GM23338 (cell line): ENCODE measurements at regions not wholly inside any gene's neighbourhood (a gene's known extent, or its start where the extent isn't known, plus 50 kb on each side); places are given as distances from the start of the nearest gene placed in this dataset.

Experiments
- ATAC-seq: fragments of 200-7000 bp; cut with Tn5 transposase; 3 replicates; pipeline ENCODE4 v1.9.1; 2020
- DNase-seq: peaks from one replicate; pipeline ENCODE4 v3.0.0-alpha.2; 2015; ENCODE audit warnings: low spot score
- H2AFZ ChIP-seq: fragments of 200-600 bp; sonication (generic); 2 replicates; pipeline ENCODE4 v1.8.0; 2016; ENCODE audit warnings: antibody characterized with exemption, mild to moderate bottlenecking, moderate library complexity
- H3F3A ChIP-seq: fragments of 200-600 bp; sonication (generic); replicated peaks from 2 replicates; pipeline ENCODE4 v1.8.0; 2017; ENCODE audit warnings: antibody characterized with exemption, mixed run types, low read depth
- H3K27ac ChIP-seq: fragments of 200-600 bp; sonication (generic); 2 replicates; pipeline ENCODE4 v1.6.1; 2016; ENCODE audit warnings: low read depth
- H3K27me3 ChIP-seq: fragments of 200-600 bp; sonication (generic); 2 replicates; pipeline ENCODE4 v1.8.0; 2016; ENCODE audit warnings: mild to moderate bottlenecking, mixed run types, moderate library complexity; ENCODE audit not compliant: insufficient read depth
- H3K36me3 ChIP-seq: fragments of 200-600 bp; sonication (generic); 2 replicates; pipeline ENCODE4 v1.8.0; 2016; ENCODE audit warnings: mild to moderate bottlenecking; ENCODE audit not compliant: insufficient read depth
- H3K4me1 ChIP-seq: fragments of 200-600 bp; sonication (generic); 2 replicates; pipeline ENCODE4 v1.8.0; 2016; ENCODE audit warnings: mild to moderate bottlenecking, moderate library complexity; ENCODE audit not compliant: insufficient read depth
- H3K4me2 ChIP-seq: fragments of 200-600 bp; sonication (generic); 2 replicates; pipeline ENCODE4 v1.7.1; 2017; ENCODE audit warnings: mixed run types
- H3K4me3 ChIP-seq: fragments of 200-600 bp; sonication (generic); 2 replicates; pipeline ENCODE4 v1.6.1; 2016; ENCODE audit warnings: mixed run types
- H3K79me2 ChIP-seq: fragments of 200-600 bp; sonication (generic); replicated peaks from 2 replicates; pipeline ENCODE4 v1.8.0; 2017; ENCODE audit warnings: mild to moderate bottlenecking; ENCODE audit not compliant: insufficient read depth
- H3K9me2 ChIP-seq: fragments of 200-600 bp; sonication (generic); 2 replicates; pipeline ENCODE4 v1.8.0; 2017; ENCODE audit not compliant: insufficient read depth
- H4K20me1 ChIP-seq: fragments of 200-600 bp; sonication (generic); replicated peaks from 2 replicates; pipeline ENCODE4 v1.8.0; 2017; ENCODE audit warnings: mild to moderate bottlenecking; ENCODE audit not compliant: insufficient read depth
- H3K27ac Mint-ChIP-seq: 2 replicates; pipeline ENCODE4 v1.8.0; 2020; ENCODE audit warnings: inconsistent platforms, mild to moderate bottlenecking, moderate library complexity, mixed read lengths
- H3K27me3 Mint-ChIP-seq: 3 replicates; pipeline ENCODE4 v1.8.0; 2022; ENCODE audit warnings: low read depth, mild to moderate bottlenecking, moderate library complexity, mixed read lengths, inconsistent platforms; ENCODE audit not compliant: insufficient read depth, poor library complexity
- H3K36me3 Mint-ChIP-seq: 3 replicates; pipeline ENCODE4 v1.8.0; 2021; ENCODE audit warnings: low read depth, mild to moderate bottlenecking, inconsistent platforms, moderate library complexity, mixed read lengths
- H3K4me1 Mint-ChIP-seq: 3 replicates; pipeline ENCODE4 v1.8.0; 2020; ENCODE audit warnings: mild to moderate bottlenecking, inconsistent platforms, mixed read lengths
- H3K4me3 Mint-ChIP-seq: 3 replicates; pipeline ENCODE4 v1.8.0; 2021; ENCODE audit warnings: moderate library complexity, mild to moderate bottlenecking, inconsistent platforms, mixed read lengths
- H3K9me3 Mint-ChIP-seq: 3 replicates; pipeline ENCODE4 v1.8.0; 2020; ENCODE audit warnings: moderate library complexity, mild to moderate bottlenecking, inconsistent platforms, mixed read lengths
- CTCF ChIP-seq, 2 experiments: fragments of 200-600 bp in 1 of 2; sonication (generic) in 1 of 2; conservative IDR thresholded peaks; 2 replicates each; pipeline versions ENCODE4 v1.5.1 to v1.6.1; 2016 to 2017; ENCODE audit warnings: antibody characterized with exemption in 2 of 2, low read depth in 2 of 2, mild to moderate bottlenecking in 2 of 2, moderate library complexity in 1 of 2
- EZH2 ChIP-seq: fragments of 200-600 bp; sonication (generic); IDR thresholded peaks from one replicate; pipeline ENCODE4 v1.8.0; 2017; ENCODE audit warnings: antibody characterized with exemption, mild to moderate bottlenecking, low read depth; ENCODE audit not compliant: unreplicated experiment
- NANOG ChIP-seq: IDR thresholded peaks from 2 replicates; pipeline ENCODE4 v1.6.1; 2016; ENCODE audit warnings: antibody characterized with exemption, borderline replicate concordance
- POLR2AphosphoS5 ChIP-seq: IDR thresholded peaks from 2 replicates; pipeline ENCODE4 v1.6.1; 2016; ENCODE audit warnings: antibody characterized with exemption, low read depth
- REST ChIP-seq: IDR thresholded peaks from one replicate; pipeline ENCODE4 v1.6.1; 2018; ENCODE audit warnings: antibody characterized with exemption; ENCODE audit not compliant: unreplicated experiment
- STAT1 ChIP-seq: IDR thresholded peaks from one replicate; pipeline ENCODE4 v1.6.1; 2016; ENCODE audit warnings: antibody characterized with exemption; ENCODE audit not compliant: unreplicated experiment
- ZNF331 ChIP-seq: fragments of 250-450 bp; sonication (Bioruptor Pico); IDR thresholded peaks from 2 replicates; pipeline ENCODE4 v1.5.0; 2020; ENCODE audit warnings: low read depth, mild to moderate bottlenecking, moderate library complexity
- ZNF462 ChIP-seq: fragments of 250-450 bp; sonication (Bioruptor Pico); IDR thresholded peaks from 2 replicates; pipeline ENCODE4 v1.5.0; 2020; ENCODE audit warnings: mild to moderate bottlenecking, moderate library complexity

GRCh38 chr12:65593239-65593701 lies 231.0 kb upstream of the HMGA2 start:
- H3K36me3 Mint-ChIP-seq: no peaks in the 10 kb centered on the region
- Histone ChIP-seq H3K4me1 (peaks cover 25% of the 10 kb centered on the region), H3F3A (no peaks in the 10 kb centered on the region), H3K36me3 (no peaks in the 10 kb centered on the region), H3K79me2 (no peaks in the 10 kb centered on the region), H3K9me2 (peaks cover 13% of the 10 kb centered on the region; the same call in 1 of the 2 replicates), H3K4me2 (no peak overlapping the region), H3K27ac (no peak overlapping the region), H3K4me3 (no peak overlapping the region), H2AFZ (no peak overlapping the region), H4K20me1 (no peaks in the 10 kb centered on the region), H3K27me3 (no peaks in the 10 kb centered on the region)
- H3K27ac Mint-ChIP-seq: no peak overlapping the region
- ATAC-seq (no peak), DNase-seq (no peak)
- no peak overlapping the region for H3K4me3 Mint-ChIP-seq
- TF ChIP-seq EZH2 (no peak), ZNF331 (no peak), NANOG (no peak)
- H3K4me1 Mint-ChIP-seq: peaks cover 30% of the 10 kb centered on the region
- peaks cover 3% of the 10 kb centered on the region for H3K27me3 Mint-ChIP-seq
- no peaks in the 10 kb centered on the region for H3K9me3 Mint-ChIP-seq

GRCh38 chr12:65594409-65594808 lies 229.9 kb upstream of the HMGA2 start:
- TF ChIP-seq ZNF462 (no peak), STAT1 (no peak), NANOG (no peak), EZH2 (no peak), CTCF (conservative IDR thresholded peaks at IDR 0.05; ENCODE audit: low read depth in 2 of 2) (no peak), POLR2AphosphoS5 (no peak), REST (no peak), ZNF331 (no peak)
- no peaks in the 10 kb centered on the region for H4K20me1 ChIP-seq
- H3K27ac ChIP-seq: no peak overlapping the region
- H3K27me3 Mint-ChIP-seq: peaks cover 3% of the 10 kb centered on the region
- no peaks in the 10 kb centered on the region for H3K27me3 ChIP-seq
- H3K4me2 ChIP-seq: peak overlapping the region; percentile 72
- no peaks in the 10 kb centered on the region for H3F3A ChIP-seq
- peak overlapping the region; percentile 82 for H2AFZ ChIP-seq
- no peaks in the 10 kb centered on the region for H3K79me2 ChIP-seq
- H3K4me1 ChIP-seq: peaks cover 31% of the 10 kb centered on the region
- H3K9me2 ChIP-seq: peaks cover 11% of the 10 kb centered on the region; the same call in 1 of the 2 replicates
- H3K4me3 Mint-ChIP-seq: peak overlapping the region; percentile 56
- no peaks in the 10 kb centered on the region for H3K9me3 Mint-ChIP-seq
- peak overlapping the region; percentile 48 for H3K4me3 ChIP-seq
- H3K36me3 ChIP-seq: no peaks in the 10 kb centered on the region
- peak overlapping the region; percentile 28; the same call in 1 of the 2 replicates for H3K27ac Mint-ChIP-seq
- peaks cover 35% of the 10 kb centered on the region for H3K4me1 Mint-ChIP-seq
- H3K36me3 Mint-ChIP-seq: no peaks in the 10 kb centered on the region
- ATAC-seq (no peak), DNase-seq (peak; percentile 51)
